H7 (cell line): ENCODE measurements at regions not wholly inside any gene's neighbourhood (a gene's known extent, or its start where the extent isn't known, plus 50 kb on each side); places are given as distances from the start of the nearest gene placed in this dataset.
"Not testable (repeated sequence)": the region's sequence is repeated elsewhere in the genome, so short reads cannot be mapped to it uniquely, and the experiment has no call there.

Experiments used
- DNase-seq: peaks from one replicate; pipeline ENCODE4 v3.0.0; 2012
- H3K27me3 ChIP-seq: 2 replicates; pipeline ENCODE4 v1.6.0; 2011; ENCODE audit warnings: mild to moderate bottlenecking, low read length; ENCODE audit not compliant: control insufficient read depth, insufficient read depth
- H3K36me3 ChIP-seq: replicated peaks from 2 replicates; pipeline ENCODE4 v1.5.1; 2011; ENCODE audit warnings: low read length; ENCODE audit not compliant: control insufficient read depth, insufficient read depth
- H3K4me3 ChIP-seq: 2 replicates; pipeline ENCODE4 v1.5.1; 2011; ENCODE audit warnings: low read depth, mild to moderate bottlenecking, control low read depth, low read length, moderate library complexity; ENCODE audit not compliant: insufficient read depth

GRCh38 chr14:45867046-45867894, 614.3 kb upstream of the MIS18BP1 start:
- Histone ChIP-seq H3K36me3 (no peaks in the 10 kb centered on the region), H3K4me3 (no peak overlapping the region), H3K27me3 (no peaks in the 10 kb centered on the region)
- no peak for DNase-seq

- Histone ChIP-seq H3K4me3 (no peak overlapping the region), H3K36me3 (no peaks in the 10 kb centered on the region), H3K27me3 (no peaks in the 10 kb centered on the region)
- DNase-seq, result no peak
Measured at GRCh38 chr14:45838597-45838996, 585.6 kb upstream of the MIS18BP1 start.

GRCh38 chr14:45819107-45819506, 566.1 kb upstream of the MIS18BP1 start:
- no peaks in the 10 kb centered on the region; the same call in 1 of the 2 replicates for H3K27me3 ChIP-seq
- no peaks in the 10 kb centered on the region for H3K36me3 ChIP-seq
- no peak overlapping the region for H3K4me3 ChIP-seq
- DNase-seq, result no peak

- Histone ChIP-seq H3K4me3 (no peak overlapping the region), H3K36me3 (no peaks in the 10 kb centered on the region), H3K27me3 (no peaks in the 10 kb centered on the region)
- DNase-seq, result peak; percentile 17
Measured at GRCh38 chr14:45811155-45811554, 558.2 kb upstream of the MIS18BP1 start.

- H3K27me3 ChIP-seq, result no peaks in the 10 kb centered on the region
- H3K36me3 ChIP-seq, result no peaks in the 10 kb centered on the region
- DNase-seq, result peak; percentile 30
- no peak overlapping the region for H3K4me3 ChIP-seq
Measured at GRCh38 chr14:45810152-45810872, 557.3 kb upstream of the MIS18BP1 start.

- H3K27me3 ChIP-seq, result no peaks in the 10 kb centered on the region
- no peak overlapping the region for H3K4me3 ChIP-seq
- H3K36me3 ChIP-seq, result no peaks in the 10 kb centered on the region
- DNase-seq, result no peak
Measured at GRCh38 chr14:45807178-45807899, 554.3 kb upstream of the MIS18BP1 start.

GRCh38 chr14:45799511-45799910, 546.5 kb upstream of the MIS18BP1 start:
- no peak for DNase-seq
- H3K36me3 ChIP-seq, result no peaks in the 10 kb centered on the region
- no peak overlapping the region for H3K4me3 ChIP-seq
- H3K27me3 ChIP-seq, result no peaks in the 10 kb centered on the region

- no peak for DNase-seq
- no peaks in the 10 kb centered on the region for H3K36me3 ChIP-seq
- H3K27me3 ChIP-seq, result no peaks in the 10 kb centered on the region
- no peak overlapping the region for H3K4me3 ChIP-seq
Measured at GRCh38 chr14:45798659-45799058, 545.7 kb upstream of the MIS18BP1 start.

GRCh38 chr14:45796006-45796405, 543.0 kb upstream of the MIS18BP1 start:
- not testable (repeated sequence) for H3K36me3 ChIP-seq, H3K27me3 ChIP-seq, DNase-seq, H3K4me3 ChIP-seq

GRCh38 chr14:45793081-45793480, 540.1 kb upstream of the MIS18BP1 start:
- no peaks in the 10 kb centered on the region for H3K27me3 ChIP-seq
- no peaks in the 10 kb centered on the region for H3K36me3 ChIP-seq
- DNase-seq, result no peak
- no peak overlapping the region for H3K4me3 ChIP-seq

GRCh38 chr14:45790293-45790692, 537.3 kb upstream of the MIS18BP1 start:
- DNase-seq, result no peak
- Histone ChIP-seq H3K36me3 (no peaks in the 10 kb centered on the region), H3K4me3 (no peak overlapping the region)

GRCh38 chr14:45787167-45787566, 534.2 kb upstream of the MIS18BP1 start:
- H3K4me3 ChIP-seq, result no peak overlapping the region
- DNase-seq, result no peak
- H3K27me3 ChIP-seq, result no peaks in the 10 kb centered on the region
- no peaks in the 10 kb centered on the region for H3K36me3 ChIP-seq

More at GRCh38 chr14:45790293-45790692, 537.3 kb upstream of the MIS18BP1 start:
- no peaks in the 10 kb centered on the region for H3K27me3 ChIP-seq

- Histone ChIP-seq H3K4me3 (no peak overlapping the region), H3K27me3 (no peaks in the 10 kb centered on the region), H3K36me3 (no peaks in the 10 kb centered on the region)
- no peak for DNase-seq
Measured at GRCh38 chr14:45786266-45786665, 533.3 kb upstream of the MIS18BP1 start.

GRCh38 chr14:45785240-45785639, 532.2 kb upstream of the MIS18BP1 start:
- no peaks in the 10 kb centered on the region for H3K36me3 ChIP-seq
- no peak for DNase-seq
- H3K27me3 ChIP-seq, result no peaks in the 10 kb centered on the region
- H3K4me3 ChIP-seq, result no peak overlapping the region
